ENCODE measurements at regions not wholly inside any gene's neighbourhood (a gene's known extent, or its start where the extent isn't known, plus 50 kb on each side); places are given as distances from the start of the nearest gene placed in this dataset.

DNA sequence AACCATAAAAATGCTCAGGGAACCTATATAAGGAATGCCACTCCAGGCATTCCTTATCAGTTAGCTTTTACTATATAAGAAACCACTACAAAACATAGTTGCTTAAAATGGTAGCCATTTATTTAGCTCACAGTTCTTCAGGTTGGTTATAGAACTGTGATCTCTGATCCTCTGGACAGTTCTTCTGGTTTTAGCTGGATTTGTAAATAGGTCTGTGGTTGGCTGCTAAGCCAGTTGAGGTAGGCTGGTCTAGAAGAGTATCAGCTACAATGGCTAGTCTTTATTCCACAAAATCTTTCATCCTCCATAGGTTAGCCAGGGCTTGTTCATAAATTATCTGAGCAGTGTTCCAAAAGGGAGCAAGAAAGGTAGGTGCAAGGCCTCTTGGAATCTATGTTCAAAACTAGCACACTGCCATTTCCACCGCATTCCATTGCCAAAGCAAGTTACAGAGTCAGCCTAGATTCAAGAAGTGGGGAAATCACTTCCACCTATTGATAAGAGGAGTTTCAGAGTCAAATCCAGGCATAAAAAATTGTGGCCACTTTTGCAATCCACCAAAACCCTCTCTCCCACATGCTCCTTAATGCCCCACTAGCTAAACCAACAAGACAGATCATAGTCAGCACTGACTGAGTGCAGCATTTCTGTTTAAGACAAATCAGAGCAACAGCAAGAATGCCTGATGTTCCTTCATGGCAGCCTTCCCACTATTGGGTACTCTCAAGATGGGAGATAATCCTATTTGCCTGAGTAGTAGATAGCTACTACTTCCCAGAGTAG, 146.4 kb downstream of the IRS1 start:
- TF ChIP-seq, protein P1, sequence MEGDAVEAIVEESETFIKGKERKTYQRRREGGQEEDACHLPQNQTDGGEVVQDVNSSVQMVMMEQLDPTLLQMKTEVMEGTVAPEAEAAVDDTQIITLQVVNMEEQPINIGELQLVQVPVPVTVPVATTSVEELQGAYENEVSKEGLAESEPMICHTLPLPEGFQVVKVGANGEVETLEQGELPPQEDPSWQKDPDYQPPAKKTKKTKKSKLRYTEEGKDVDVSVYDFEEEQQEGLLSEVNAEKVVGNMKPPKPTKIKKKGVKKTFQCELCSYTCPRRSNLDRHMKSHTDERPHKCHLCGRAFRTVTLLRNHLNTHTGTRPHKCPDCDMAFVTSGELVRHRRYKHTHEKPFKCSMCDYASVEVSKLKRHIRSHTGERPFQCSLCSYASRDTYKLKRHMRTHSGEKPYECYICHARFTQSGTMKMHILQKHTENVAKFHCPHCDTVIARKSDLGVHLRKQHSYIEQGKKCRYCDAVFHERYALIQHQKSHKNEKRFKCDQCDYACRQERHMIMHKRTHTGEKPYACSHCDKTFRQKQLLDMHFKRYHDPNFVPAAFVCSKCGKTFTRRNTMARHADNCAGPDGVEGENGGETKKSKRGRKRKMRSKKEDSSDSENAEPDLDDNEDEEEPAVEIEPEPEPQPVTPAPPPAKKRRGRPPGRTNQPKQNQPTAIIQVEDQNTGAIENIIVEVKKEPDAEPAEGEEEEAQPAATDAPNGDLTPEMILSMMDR (conservative IDR thresholded peaks at IDR 0.05 in 1 of 2, IDR thresholded peaks at IDR 0.05 in 1 of 2; ENCODE audit: low read depth in 1 of 2, low read length in 2 of 2), result no peak
- TF ChIP-seq EZH2 (IDR thresholded peaks at IDR 0.05; ENCODE audit: low read length, missing control alignments), result no peak
